ENCODE measurements at regions not wholly inside any gene's neighbourhood (a gene's known extent, or its start where the extent isn't known, plus 50 kb on each side); places are given as distances from the start of the nearest gene placed in this dataset.

DNA sequence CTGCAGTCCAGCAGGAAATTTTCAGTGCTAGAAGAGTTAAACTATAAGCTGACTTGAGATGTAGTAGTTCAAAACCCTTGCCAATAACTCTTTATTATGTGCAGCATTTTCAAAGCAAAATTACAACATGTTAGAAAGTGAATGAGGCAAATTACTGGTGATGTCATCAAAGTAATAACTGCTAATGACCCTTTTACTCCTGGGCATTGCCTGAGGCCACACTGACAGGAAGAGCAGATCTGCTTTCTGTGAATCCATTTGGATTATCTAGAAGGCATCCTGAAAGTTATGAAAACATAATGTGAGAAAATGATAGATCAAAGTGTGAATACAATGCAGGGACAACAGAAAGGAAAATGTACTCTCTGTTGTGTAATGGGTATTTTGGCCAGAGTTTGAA lies 139.6 kb upstream of the TRIB2 start:
- no peak for DNase-seq

DNA sequence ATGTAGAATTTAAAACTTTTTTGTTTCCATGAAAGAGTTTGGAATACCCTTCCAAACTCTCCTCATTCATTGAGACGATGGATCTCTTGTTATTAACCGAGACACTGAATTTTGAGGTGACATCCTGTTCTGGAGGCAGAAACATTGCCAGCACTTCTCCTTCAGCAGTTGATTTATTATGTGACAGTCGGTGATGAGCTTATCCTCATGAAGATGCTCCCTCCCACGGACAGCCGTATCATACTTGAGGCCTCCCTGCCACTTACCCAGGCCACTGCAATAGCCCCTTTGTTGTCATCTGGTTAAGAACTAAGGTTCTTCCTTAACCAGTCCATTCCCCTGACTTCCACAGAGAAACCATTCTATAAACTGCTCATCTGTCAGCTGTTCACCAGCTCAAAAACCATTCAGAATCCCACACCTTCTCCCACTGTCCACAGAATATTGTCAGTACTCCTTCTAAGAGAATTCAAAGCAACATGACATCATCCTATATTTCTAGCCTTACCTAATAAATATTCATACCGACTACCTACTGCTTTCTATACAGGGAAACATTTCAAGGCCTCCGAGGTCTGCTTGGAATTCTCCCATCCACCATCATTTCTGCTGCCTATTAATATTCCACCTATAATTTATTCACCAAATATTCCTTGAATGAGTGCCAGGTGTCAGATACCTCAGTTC lies 139.0 kb upstream of the TRIB2 start:
- no peak for DNase-seq

DNA sequence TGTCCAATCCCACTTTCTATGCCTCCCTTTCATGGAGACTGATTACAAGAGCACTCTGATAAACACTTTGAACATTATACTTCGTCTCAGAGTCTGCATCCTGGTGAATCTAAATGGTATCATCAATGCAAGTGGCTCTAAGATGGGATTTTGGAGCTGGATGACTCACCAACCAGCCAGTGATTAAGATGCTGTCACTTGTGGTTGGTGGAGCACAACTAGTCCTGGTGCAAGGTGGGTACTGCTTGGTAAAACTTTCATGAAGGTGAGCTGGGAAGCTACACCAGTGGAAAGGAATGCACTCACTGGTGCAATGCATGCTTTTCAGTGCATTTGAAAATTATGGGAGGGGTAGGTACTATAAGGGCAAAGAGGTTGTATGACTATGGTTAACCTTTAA lies 137.7 kb upstream of the TRIB2 start:
- DNase-seq, result no peak

DNA sequence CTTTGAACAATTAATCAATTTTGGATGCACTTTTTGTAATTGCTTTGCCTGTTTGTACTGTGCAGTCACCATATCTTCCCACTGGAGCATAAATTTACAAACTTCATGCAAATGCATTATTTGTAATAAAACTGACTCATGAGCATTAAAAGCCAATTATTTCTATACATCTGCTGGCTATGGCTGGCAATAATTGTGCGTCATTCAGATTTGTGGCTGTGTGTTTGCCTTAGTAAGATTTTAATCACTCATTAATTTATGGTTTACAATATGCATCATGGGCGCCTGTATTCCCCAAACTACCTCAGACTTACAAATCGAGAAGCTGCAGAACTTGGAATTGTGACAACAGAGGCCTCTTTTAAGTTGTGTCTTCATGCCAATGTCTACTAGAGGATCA lies 132.4 kb upstream of the TRIB2 start:
- no peak for DNase-seq

DNA sequence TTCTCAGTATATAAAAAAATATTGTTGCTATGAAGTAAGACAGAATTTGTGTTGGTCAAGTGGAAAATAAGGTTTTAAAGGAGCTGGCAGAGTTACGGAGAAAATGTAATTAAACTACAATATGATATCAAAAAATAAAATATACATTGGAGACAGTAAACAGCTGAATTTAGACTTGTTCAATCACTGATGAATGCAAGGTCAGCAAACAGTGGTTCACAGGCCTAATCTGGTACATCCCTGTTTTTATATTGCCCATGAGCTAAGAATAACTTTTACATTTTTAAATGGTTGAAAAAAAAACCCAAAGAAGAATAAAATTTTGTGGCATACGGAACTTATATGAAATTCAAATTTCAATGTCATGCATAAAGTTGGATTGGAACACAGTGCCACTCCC lies 131.0 kb upstream of the TRIB2 start:
- DNase-seq, result no peak

DNA sequence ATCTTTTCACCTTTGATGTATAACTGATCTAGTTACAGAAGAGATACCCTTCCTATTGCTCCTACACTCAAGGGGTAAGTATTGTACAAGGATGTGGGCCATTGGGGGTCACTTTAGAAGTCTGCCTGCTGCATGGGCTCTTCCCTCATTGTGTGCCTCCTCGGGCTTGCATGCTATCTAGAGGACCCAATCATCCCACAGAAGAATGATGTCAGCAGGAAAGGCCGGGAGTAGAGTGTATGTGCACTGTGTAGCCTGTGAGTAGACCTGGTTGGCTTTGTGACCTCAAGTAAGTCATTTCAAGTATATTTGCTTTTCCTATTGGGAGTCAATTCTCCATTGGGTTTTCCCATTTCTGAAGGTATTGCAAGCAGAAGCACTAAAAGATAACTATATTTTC lies 129.5 kb upstream of the TRIB2 start:
- no peak for DNase-seq

DNA sequence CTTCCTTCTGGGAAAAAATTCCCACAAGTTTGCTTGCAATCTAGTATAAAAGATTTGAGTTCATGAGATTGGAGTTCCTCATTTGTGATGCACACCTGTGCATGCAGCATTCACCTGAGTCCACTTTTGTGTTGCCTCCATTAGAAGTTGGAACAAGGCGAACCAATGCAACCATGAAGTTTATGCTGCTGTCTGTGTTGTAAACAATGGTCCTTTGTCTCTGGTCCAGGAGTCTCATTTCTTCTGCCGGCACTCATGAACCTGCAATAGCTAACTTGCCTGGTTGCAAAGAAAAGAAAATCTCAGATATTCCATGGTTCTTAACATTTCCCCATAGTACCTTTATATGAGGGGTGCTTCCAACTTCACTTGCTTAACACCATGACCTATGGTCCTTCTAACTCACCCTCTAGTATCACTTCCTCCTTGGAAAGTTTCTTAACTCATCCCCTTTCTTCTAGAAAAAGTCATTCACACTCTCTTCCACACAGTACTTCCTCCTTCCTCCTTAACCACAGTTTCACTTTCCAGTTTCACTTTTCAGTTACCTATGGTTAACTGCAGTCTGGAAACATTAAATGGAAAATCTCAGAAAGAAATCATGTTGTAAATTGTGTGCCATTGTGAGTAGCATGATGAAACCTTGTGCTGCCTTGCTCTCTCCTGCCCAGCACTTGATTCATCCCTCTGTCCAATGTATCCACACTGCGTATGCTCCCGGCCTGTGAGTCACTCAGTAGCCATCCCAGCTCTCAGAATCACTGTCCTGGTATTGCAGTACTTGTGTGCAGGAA lies 128.8 kb upstream of the TRIB2 start:
- no peak for DNase-seq

DNA sequence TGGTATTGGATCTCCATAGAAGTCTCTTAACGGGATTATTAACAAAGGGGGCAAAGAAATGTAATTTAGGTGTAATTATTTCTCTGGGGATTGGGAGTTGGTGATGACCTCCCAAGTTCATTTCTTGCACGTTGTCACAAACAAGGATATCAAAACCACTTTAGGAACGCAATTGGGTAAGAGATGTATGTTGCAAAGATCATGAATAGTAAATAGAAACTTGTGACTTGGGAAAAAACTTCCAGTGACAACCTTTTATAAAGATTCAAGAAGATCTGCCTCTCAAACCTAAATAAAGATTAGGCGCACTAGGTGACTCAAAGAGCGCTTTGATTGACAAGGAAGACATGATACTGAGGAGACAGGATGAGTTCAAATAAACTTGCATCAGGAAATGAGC lies 127.8 kb upstream of the TRIB2 start:
- DNase-seq, result no peak

DNA sequence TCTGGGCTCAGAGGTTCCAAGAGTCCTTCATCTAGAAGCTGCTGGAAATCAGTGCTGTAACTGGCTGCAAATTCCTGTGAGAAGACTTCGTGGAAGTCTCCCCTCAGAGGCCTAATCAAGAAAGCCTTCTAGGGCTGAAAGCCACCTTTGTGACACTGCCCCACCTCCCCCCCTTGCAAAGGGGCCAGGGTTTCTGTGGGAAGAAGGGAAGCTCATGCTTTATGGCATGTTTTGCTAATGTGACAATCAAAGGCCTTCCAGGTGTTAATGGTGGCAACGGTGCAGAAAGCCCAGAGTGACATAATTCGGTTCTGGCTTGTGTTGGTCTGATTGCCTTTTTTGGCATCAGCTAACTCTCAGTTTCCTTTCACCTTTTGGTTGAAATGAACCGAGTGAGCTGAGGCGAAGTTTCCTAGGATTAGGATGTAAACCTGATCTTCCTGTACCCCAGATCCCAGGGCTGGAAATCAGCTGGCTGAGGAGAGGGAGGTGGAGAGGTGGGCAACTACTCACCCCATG lies 126.9 kb upstream of the TRIB2 start:
- DNase-seq, result no peak

DNA sequence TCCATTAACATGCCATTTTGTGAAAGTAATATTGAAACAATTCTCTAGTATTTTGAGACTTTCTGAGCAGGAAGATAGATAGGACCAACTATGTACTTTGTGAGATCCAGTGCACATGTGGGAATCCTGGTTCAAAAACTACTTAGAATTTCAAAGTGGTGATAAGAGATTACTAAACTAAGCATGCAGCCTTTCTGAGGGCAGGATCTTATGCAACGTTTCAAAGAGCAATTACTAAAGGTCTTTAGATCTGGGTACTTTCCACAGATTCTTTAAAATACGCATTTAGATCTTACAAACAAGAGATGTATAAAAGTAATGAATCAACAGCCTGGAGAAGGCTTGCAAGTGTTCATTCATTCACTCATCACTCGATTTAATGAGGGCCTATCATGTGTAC lies 124.4 kb upstream of the TRIB2 start:
- no peak for DNase-seq

DNA sequence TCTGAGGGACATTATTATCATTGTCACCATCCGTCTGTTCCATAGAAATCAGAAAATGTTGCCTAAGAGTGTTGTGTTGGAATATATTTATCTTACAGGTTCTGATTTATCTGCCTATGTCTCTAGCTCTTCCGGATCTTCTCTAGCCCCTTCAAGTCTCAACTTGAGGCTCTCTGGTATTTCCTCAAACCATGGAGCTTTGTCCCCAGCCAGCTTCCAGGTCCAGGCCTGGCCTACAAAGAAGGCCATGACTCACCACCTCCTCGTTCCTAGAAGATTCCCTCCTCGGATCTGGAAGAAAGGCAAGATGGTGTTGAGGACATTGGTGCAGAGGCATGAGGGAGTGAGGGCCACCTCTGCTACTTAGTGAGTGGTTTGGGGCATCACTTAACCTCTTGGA lies 122.1 kb upstream of the TRIB2 start:
- DNase-seq, result no peak

DNA sequence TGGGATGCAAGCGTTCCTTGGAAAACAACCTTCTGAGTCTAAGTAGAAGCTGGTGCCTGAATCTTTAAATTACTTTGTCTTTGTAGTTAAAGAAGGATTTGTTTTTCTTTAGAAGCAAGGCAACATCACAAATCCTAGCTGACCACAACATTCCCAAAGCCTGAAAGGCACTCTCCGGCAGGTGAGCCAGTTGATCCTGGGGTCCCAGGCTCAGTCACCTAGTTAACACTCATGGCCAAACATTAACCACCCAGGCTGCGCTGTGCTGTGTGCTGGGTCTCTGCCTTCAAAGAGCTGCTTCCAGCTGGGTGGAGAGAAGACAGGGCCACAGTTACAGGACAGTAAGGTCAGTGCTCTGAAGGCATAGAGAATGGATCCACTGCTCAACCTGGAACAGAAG lies 120.0 kb upstream of the TRIB2 start:
- DNase-seq, result no peak

DNA sequence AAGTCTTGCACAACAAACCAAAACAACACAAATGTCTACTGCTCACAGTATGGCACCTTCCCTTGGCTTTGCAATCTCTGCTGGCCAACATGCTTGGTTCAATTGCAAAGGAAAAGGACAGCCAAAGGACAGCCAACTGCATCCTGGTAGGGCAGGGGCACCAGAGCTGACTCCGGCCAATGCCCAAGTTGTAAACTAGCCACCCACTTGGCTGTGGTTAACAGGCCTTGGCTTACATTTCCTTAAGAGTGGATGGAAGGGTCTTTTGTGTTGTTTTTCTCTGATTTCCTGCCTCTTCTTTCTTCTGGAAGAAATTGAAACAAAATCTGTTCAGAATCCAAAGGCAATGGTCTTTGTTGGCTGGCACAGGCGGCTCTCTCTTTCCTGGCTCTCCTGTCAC lies 119.1 kb upstream of the TRIB2 start:
- no peak for DNase-seq

DNA sequence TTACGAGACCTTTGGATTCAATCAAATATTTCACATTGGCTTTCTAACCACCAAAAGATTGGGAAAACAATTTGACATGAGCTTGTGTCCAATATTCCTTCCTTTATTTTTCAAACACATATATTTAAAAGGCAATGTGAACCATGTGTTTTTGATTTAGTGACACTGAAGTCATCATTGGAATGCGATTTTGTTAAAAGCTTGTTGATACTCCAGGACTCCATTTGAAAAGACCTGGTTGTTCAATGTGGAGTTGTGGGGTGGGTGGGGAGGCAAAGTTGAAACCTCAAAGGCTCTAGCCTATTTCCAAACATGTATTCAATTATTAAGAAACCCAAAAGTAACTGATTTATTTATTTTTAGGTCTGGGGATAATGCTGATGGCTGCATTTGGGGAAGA lies 114.1 kb upstream of the TRIB2 start:
- no peak for DNase-seq

DNA sequence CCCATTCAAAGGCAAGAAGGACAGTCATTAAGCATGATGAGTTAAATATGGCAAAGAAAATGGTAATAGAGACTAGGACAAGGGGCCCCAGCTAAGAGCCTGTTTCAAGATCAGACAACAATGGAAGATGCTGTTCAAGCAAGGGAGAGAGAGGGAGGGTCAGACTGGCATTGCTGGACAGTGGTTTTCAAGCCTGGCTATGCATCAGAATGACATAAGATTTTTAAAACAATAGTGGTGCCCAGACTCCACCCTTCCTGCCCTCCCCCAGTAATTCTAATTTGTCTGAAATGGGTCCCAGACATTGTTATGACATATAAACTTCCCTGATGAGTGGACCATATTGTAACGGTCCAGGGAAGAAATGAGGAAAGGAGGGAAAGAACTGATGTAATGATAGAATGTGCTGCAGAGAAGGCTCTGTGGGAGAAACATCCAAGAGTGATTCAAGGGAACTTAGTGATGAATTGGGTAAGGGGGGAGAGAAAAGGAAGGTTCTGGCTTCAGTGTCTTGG lies 112.9 kb upstream of the TRIB2 start:
- no peak for DNase-seq

DNA sequence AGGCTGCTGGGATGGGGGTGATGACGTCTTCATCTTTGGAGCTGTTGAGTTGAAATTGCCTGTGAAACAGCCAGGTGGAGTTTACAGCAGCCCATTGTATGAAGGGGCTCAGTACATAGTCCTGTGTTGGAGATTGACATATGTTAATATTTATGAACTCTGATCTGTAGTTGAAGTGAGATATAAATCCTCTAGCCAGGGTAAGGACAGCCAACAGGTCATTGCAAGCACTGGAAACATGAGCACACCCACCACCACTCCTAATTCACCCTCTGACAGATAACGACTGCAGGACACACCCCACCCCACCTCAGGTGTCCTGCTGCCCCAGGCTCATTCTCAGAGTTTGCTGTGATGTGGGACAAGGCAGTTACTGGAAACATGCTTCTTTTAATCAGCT lies 112.4 kb upstream of the TRIB2 start:
- no peak for DNase-seq

DNA sequence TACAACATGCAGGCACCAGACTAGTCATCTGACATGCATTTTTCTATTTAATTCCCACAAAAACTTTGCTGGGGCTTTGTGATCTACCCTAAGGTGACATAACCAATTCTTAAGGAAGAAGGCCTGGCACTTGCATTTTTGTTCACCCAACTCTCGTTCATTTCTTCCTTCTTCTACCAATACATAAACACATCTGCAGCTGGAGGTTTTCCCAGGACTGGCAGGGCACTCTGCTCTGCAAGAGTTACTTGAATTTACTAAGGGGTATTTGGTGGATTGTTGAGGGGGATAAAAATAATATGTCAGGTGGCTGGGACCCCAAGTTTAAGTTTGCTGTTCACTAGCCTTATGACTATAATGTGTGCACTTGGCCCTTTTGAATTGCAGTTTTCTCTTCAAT lies 111.4 kb upstream of the TRIB2 start:
- DNase-seq, result no peak

DNA sequence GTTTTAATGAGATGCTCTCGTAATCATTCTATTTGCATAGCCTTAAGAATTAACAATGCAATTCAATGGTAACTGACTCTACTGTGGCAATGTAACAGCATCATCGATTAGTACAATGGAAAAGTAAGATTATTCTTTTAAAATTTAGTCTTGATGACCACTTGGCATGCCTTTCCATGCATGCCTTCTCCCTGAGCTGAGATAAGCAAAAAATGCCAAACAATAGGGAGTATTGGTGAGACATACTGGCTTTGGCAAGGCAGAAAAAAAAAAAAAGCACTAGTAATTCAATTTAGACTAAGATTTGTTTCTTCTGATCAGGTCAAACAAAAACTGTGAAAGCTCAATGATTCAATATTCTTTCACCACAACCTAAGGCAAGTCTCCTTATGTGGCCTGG lies 110.8 kb upstream of the TRIB2 start:
- DNase-seq, result no peak

DNA sequence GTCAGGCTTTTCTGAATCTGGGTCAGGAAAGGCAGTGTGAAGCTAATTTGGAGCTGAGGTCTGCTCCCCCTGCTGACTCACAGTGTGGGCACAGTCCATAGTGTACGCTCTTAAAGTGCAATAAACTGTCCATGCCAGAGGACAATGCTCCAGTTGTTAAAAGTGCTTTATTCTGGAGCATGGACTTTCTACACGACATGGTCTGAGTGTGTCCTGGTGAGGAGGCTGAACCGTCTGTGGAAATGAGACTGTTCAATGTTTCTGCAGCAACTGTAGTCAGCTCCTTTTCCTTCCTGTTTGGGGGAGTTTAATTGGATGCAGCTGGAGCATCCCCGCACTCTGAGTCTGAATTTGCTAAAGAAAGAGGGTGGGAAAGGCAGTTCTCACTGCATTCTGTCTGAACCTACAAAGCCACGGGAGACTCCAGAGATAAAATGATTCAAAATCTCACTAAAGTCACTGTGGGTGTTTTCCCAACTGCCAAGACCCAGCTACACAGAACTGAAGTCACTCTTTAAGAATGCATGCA lies 110.2 kb upstream of the TRIB2 start:
- DNase-seq, result no peak

DNA sequence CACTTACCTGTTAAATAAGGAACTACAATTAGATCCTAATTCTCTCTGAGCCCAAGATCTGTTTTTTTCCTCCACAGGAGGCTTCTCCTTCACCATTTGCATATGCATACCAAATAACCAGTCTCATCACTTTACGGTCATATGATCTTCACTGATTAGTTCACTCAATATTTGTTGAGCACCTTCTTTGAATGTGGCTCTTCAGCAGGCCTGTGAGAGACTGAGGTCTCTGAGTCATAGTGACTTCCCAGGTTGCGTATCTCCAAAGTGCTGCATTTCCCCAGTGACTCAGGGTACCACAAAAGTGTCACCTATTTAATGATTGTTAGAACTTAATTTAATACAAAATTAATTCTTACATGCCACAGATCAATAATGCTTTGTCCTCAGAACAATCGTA lies 108.8 kb upstream of the TRIB2 start:
- no peak for DNase-seq

DNA sequence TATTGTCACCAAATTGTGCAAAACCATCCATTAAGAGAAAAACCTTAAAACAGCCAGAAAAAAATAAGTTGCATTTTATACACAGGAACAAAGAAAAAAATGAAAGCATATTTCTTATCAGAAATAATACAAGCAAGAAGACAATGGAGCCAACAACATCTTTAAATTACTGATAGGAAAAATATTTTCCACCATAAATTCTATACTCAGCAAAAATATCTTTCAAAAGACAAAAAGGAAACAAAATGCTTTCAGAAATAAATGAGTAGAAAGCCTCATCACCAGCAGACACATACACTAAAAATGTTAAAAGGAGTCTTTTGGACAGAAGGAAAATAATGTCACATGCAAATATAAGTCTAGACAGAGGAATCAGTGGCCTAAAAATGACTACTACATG lies 106.4 kb upstream of the TRIB2 start:
- DNase-seq, result no peak

DNA sequence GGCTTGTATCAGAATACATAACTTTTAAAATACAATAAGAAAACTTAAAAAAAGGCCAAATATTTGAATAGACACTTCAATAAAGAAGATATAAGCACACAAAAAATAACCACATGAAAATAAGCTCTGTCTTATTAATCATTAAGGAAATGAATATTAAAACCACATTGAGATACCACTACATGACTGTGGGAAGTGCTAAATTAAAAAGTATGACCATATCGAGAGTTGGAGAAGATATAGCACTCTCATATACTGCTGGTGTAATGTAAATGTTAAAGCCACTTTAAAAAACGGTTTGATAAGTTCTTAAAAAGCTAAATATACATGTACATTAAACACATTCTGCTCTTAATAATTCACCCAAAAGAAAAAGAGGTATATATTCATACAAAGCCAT lies 104.6 kb upstream of the TRIB2 start:
- no peak for DNase-seq

DNA sequence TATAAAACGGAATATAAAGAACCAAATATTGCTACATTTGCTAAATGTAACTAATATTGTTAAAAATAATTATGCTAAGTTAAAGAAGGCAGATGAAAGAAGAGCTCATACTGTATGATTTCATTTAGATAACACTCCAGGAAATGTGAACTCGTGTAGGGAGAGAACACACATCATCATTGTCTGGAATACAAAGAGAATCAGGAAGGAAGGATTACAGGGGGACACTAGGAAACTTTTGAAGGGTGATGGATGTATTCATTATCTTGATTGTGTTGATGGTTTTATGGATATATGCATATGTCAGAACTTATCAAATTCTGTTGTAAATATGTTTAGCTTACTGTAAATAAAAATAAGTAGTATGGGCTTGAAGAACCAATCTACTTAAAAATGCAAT lies 104.1 kb upstream of the TRIB2 start:
- DNase-seq, result no peak

DNA sequence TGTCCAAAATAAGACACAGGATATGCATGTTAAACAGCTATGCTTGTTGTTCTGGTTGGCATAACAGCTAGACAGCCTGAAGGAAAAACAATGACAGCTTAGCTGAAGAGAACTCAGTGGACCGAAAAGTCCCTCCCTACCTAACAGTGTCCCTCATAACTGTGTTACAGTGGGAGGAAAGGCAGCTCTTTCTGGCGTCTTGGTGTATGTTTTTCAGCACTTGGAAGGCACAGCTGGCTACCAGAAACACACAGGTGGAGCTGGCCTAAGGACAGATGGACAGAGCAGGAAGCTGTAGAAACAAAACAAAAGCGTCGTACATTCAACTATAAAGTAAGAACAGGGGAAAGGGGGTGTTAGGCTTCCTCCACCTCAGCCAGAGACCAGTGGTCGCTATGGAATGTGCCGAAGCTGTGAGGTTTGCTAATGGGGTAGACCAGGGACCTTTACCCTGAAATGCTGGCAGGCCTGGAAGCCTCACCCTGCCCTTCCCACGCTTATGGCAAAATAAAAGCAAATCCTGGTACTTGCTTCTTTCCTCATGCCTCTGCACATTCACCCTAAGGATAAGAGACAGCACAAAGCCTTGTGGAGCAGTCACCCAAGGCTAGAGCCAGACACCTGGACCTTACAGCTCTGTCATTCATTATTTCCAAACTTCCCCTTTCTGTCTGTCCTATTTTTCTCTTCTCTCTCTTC lies 103.5 kb upstream of the TRIB2 start:
- no peak for DNase-seq

Data from NCI-H526 (cell line).